Gastroesophageal sphincter (tissue), 4 donors: ENCODE measurements at regions not wholly inside any gene's neighbourhood (a gene's known extent, or its start where the extent isn't known, plus 50 kb on each side); places are given as distances from the start of the nearest gene placed in this dataset.

ENCODE experiments used
- ATAC-seq: fragments of 150-250 bp; one replicate; pipeline ENCODE4 v1.9.1; 2016; ENCODE audit warnings: mild to moderate bottlenecking, moderate library complexity
- H3K27ac ChIP-seq, 4 donors: fragments of 200-600 bp; sonication (generic) in 3 of 4; 1 replicate in 3 of 4; 2 replicates in 1 of 4; pipeline ENCODE4 v1.5.1; 2016 to 2019
- H3K27me3 ChIP-seq: fragments of 200-600 bp; sonication (generic); one replicate; pipeline ENCODE4 v1.5.1; 2019
- H3K36me3 ChIP-seq, 2 donors: fragments of 200-600 bp; sonication (generic); one replicate each; pipeline ENCODE4 v1.5.1; 2019; ENCODE audit warnings: control low read depth in 1 of 2
- H3K4me1 ChIP-seq, 3 donors: fragments of 200-600 bp; sonication (generic); 1 replicate in 2 of 3; 2 replicates in 1 of 3; pipeline ENCODE4 v1.5.1; 2016 to 2019; ENCODE audit warnings: control low read depth in 2 of 3
- H3K4me3 ChIP-seq, 2 donors: fragments of 200-600 bp; sonication (generic); one replicate each; pipeline ENCODE4 v1.5.1; 2019; ENCODE audit warnings: mild to moderate bottlenecking in 1 of 2, moderate library complexity in 1 of 2
- H3K9me3 ChIP-seq, 3 donors: fragments of 200-600 bp; sonication (generic); one replicate each; pipeline ENCODE4 v1.5.1; 2017 to 2019; ENCODE audit warnings: control low read depth in 2 of 3
- CTCF ChIP-seq, 4 experiments: fragments of 200-600 bp in 2 of 4; fragments of 450-650 bp in 2 of 4; sonication (generic) in 1 of 4; IDR thresholded peaks; one replicate each; pipeline ENCODE4 v1.5.1; 2017 to 2019; ENCODE audit warnings: antibody characterized with exemption in 4 of 4, mild to moderate bottlenecking in 2 of 4, moderate library complexity in 2 of 4
- EP300 ChIP-seq: sonication (generic); formaldehyde crosslinking; IDR thresholded peaks from one replicate; pipeline ENCODE4 v1.6.1; 2017; ENCODE audit warnings: antibody characterized with exemption, mild to moderate bottlenecking
- POLR2A ChIP-seq, 2 donors: fragments of 450-650 bp; IDR thresholded peaks; one replicate each; pipeline ENCODE4 v1.6.1; 2017; ENCODE audit warnings: antibody characterized with exemption in 2 of 2, mild to moderate bottlenecking in 2 of 2, moderate library complexity in 1 of 2
- POLR2AphosphoS5 ChIP-seq: sonication (generic); formaldehyde crosslinking; IDR thresholded peaks from one replicate; pipeline ENCODE4 v1.6.1; 2017; ENCODE audit warnings: antibody characterized with exemption
- WGBS, 2 donors: methylation state at CpG; one replicate each; pipeline ENCODE4 v1.1.5; 2018; ENCODE audit warnings: low coverage in 1 of 2; 5-methylcytosine and 5-hydroxymethylcytosine counted together

DNA sequence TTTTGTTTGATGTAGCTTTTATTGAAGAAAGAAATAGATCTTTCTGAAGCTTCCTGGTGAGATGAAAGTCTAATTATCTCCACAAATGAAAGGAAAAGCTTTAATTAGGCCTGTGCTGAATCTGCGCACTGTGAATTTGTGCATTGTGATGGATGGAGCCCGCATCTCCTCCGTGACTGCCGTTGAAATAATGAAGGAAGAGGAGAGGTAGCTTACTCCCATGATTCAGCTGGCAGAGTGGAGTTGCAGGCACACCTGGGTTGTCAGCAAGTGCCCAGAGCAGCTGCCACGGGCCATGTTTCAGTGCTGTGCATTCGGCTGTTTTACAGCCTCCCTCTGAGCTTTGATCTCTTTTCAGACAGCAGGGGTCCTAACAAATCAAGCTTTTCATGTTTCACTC lies 735.3 kb upstream of the TENM3 start:
- Histone ChIP-seq H3K4me1 (no peaks in the 10 kb centered on the region), H3K4me3 (no peak overlapping the region), H3K27ac (no peak overlapping the region), H3K9me3 (no peaks in the 10 kb centered on the region), H3K27me3 (peaks cover 6% of the 10 kb centered on the region), H3K36me3 (no peaks in the 10 kb centered on the region)
- WGBS, 2 donors, result 81 to 90% methylated on average over 2 to 6 of the region's 6 CpGs
- no peak for ATAC-seq
- TF ChIP-seq CTCF (IDR thresholded peaks at IDR 0.05), result no peak
- TF ChIP-seq EP300, result no peak
- no peak for TF ChIP-seq POLR2AphosphoS5
- TF ChIP-seq POLR2A (IDR thresholded peaks at IDR 0.05), result no peak

- no peak overlapping the region for H3K27ac ChIP-seq
- H3K36me3 ChIP-seq, result no peaks in the 10 kb centered on the region
- H3K27me3 ChIP-seq, result peaks cover 6% of the 10 kb centered on the region
- no peak overlapping the region for H3K4me3 ChIP-seq
- H3K9me3 ChIP-seq, result no peaks in the 10 kb centered on the region
- no peak for TF ChIP-seq POLR2A (IDR thresholded peaks at IDR 0.05)
- TF ChIP-seq CTCF (IDR thresholded peaks at IDR 0.05), result no peak
- TF ChIP-seq POLR2AphosphoS5, result no peak
- no peak for TF ChIP-seq EP300
- WGBS, 2 donors, result 63 to 68% methylated on average over 5 to 6 of the region's 6 CpGs
- ATAC-seq, result no peak
- no peaks in the 10 kb centered on the region for H3K4me1 ChIP-seq
These were observed 734.6 kb upstream of the TENM3 start for GRCh38 chr4:181508601-181509000.

- Histone ChIP-seq H3K4me1 (no peaks in the 10 kb centered on the region), H3K27me3 (peaks cover 6% of the 10 kb centered on the region), H3K27ac (no peak overlapping the region), H3K36me3 (no peaks in the 10 kb centered on the region), H3K4me3 (no peak overlapping the region), H3K9me3 (no peaks in the 10 kb centered on the region)
- WGBS, 2 donors, result 19 to 46% methylated on average over 4 to 6 of the region's 6 CpGs
- TF ChIP-seq POLR2A (IDR thresholded peaks at IDR 0.05) (no peak), EP300 (no peak), CTCF (IDR thresholded peaks at IDR 0.05) (no peak), POLR2AphosphoS5 (no peak)
- ATAC-seq, result no peak
These were observed 734.1 kb upstream of the TENM3 start for GRCh38 chr4:181509073-181509472.

GRCh38 chr4:181517491-181517890 lies 725.7 kb upstream of the TENM3 start:
- WGBS, 2 donors, result 63 to 73% methylated on average over 3 of the region's 3 CpGs
- TF ChIP-seq POLR2AphosphoS5 (no peak), POLR2A (IDR thresholded peaks at IDR 0.05) (no peak), CTCF (IDR thresholded peaks at IDR 0.05) (no peak), EP300 (no peak)
- H3K36me3 ChIP-seq, result no peaks in the 10 kb centered on the region
- H3K9me3 ChIP-seq, result no peaks in the 10 kb centered on the region
- no peaks in the 10 kb centered on the region for H3K4me1 ChIP-seq
- peaks cover 4% of the 10 kb centered on the region for H3K27me3 ChIP-seq
- H3K27ac ChIP-seq, result no peak overlapping the region
- no peak for ATAC-seq
- H3K4me3 ChIP-seq, result no peak overlapping the region

DNA sequence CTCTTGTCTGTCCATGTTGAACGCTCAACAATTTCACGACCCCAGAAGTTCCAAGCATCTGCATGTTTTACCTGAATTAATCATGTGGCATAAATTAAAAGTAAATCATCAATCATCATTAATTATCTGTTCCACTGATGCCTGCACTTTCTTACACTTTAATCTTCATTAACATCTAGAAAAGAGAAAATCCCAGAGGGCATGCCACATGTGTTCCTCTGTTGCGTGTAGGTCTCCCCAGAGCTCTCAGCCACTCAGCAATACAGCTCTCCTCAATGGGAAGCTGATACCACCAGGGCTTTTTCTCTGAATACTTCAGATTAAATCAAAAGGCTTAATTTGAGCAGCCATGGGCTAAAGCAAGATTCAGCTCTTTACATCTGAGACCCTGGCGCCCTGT lies 722.4 kb upstream of the TENM3 start:
- WGBS, 2 donors, result 96 to 100% methylated on average over 3 to 4 of the region's 4 CpGs
- ATAC-seq, result no peak
- TF ChIP-seq CTCF (IDR thresholded peaks at IDR 0.05) (no peak), POLR2AphosphoS5 (no peak), EP300 (no peak), POLR2A (IDR thresholded peaks at IDR 0.05) (no peak)

More for the DNA sequence above, 722.4 kb upstream of the TENM3 start:
- Histone ChIP-seq H3K27me3 (peaks cover 8% of the 10 kb centered on the region), H3K9me3 (no peaks in the 10 kb centered on the region), H3K36me3 (no peaks in the 10 kb centered on the region), H3K4me1 (no peaks in the 10 kb centered on the region), H3K27ac (no peak overlapping the region), H3K4me3 (no peak overlapping the region)
